ENCODE measurements at regions not wholly inside any gene's neighbourhood (a gene's known extent, or its start where the extent isn't known, plus 50 kb on each side); places are given as distances from the start of the nearest gene placed in this dataset.

DNA sequence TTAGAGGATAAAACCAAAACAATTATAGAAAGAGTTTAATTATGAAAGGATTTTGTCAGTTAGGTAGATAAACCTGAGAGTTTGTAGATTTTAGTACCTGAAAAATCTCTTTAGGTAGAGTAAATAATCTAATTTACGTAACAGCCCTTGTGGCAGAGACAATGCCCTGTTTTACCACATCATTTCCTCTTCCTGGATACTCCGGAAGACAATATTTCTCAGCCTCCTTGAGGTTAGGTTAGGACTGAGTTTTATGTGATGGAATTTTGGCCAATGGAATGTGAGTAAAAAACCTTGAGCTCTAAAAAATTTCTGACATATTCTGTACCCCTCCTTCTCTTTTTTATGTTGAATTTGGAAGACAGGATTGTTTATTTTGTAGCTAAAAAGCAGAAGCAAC lies 50.7 kb upstream of the TPRG1 start:
- TF ChIP-seq RNF2 (IDR thresholded peaks at IDR 0.05; ENCODE audit: borderline replicate concordance, low read depth, low read length, missing control alignments, poor library complexity, severe bottlenecking): no peak
- no peak for TF ChIP-seq MAFK (IDR thresholded peaks at IDR 0.05; ENCODE audit: low read depth, low read length)
- TF ChIP-seq, protein P1, sequence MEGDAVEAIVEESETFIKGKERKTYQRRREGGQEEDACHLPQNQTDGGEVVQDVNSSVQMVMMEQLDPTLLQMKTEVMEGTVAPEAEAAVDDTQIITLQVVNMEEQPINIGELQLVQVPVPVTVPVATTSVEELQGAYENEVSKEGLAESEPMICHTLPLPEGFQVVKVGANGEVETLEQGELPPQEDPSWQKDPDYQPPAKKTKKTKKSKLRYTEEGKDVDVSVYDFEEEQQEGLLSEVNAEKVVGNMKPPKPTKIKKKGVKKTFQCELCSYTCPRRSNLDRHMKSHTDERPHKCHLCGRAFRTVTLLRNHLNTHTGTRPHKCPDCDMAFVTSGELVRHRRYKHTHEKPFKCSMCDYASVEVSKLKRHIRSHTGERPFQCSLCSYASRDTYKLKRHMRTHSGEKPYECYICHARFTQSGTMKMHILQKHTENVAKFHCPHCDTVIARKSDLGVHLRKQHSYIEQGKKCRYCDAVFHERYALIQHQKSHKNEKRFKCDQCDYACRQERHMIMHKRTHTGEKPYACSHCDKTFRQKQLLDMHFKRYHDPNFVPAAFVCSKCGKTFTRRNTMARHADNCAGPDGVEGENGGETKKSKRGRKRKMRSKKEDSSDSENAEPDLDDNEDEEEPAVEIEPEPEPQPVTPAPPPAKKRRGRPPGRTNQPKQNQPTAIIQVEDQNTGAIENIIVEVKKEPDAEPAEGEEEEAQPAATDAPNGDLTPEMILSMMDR (IDR thresholded peaks at IDR 0.05; ENCODE audit: control extremely low read depth in 1 of 3, insufficient read depth in 1 of 3, low read depth in 1 of 3, low read length in 3 of 3): no peak
- no peak for TF ChIP-seq YY1 (IDR thresholded peaks at IDR 0.05; ENCODE audit: low read depth, low read length)
- no peak for TF ChIP-seq RAD21 (IDR thresholded peaks at IDR 0.05 in 1 of 2, conservative IDR thresholded peaks at IDR 0.05 in 1 of 2; ENCODE audit: low read depth in 2 of 2, low read length in 2 of 2)
